ENCODE measurements at regions not wholly inside any gene's neighbourhood (a gene's known extent, or its start where the extent isn't known, plus 50 kb on each side); places are given as distances from the start of the nearest gene placed in this dataset.
"Not testable (repeated sequence)": the region's sequence is repeated elsewhere in the genome, so short reads cannot be mapped to it uniquely, and the experiment has no call there.

GRCh38 chr22:49676783-49677494, 150.7 kb downstream of the BRD1 start:
- Histone ChIP-seq H3K9me3 (ENCODE audit: low read depth, low read length) (no peaks in the 10 kb centered on the region), H3K4me3 (no peak overlapping the region), H3K36me3 (ENCODE audit: insufficient read depth, low read length) (no peaks in the 10 kb centered on the region), H3K9ac (ENCODE audit: insufficient read length) (no peak overlapping the region), H3K27ac (no peak overlapping the region)
- DNase-seq (ENCODE audit: low read depth, low spot score) = no peak
- TF ChIP-seq FOXP2 (optimal IDR thresholded peaks at IDR 0.05; ENCODE audit: control extremely low read depth, extremely low read length, insufficient read depth) (no peak), POLR2AphosphoS5 (IDR thresholded peaks at IDR 0.05; ENCODE audit: borderline replicate concordance, low read depth, low read length) (no peak), EZH2 (IDR thresholded peaks at IDR 0.05) (no peak)

GRCh38 chr22:49676230-49676629, 151.4 kb downstream of the BRD1 start:
- Histone ChIP-seq H3K4me3 (no peak overlapping the region), H3K36me3 (ENCODE audit: insufficient read depth, low read length) (no peaks in the 10 kb centered on the region), H3K27ac (no peak overlapping the region), H3K9me3 (ENCODE audit: low read depth, low read length) (no peaks in the 10 kb centered on the region), H3K9ac (ENCODE audit: insufficient read length) (no peak overlapping the region)
- DNase-seq (ENCODE audit: low read depth, low spot score) = no peak
- TF ChIP-seq FOXP2 (optimal IDR thresholded peaks at IDR 0.05; ENCODE audit: control extremely low read depth, extremely low read length, insufficient read depth) (no peak), EZH2 (IDR thresholded peaks at IDR 0.05) (no peak), POLR2AphosphoS5 (IDR thresholded peaks at IDR 0.05; ENCODE audit: borderline replicate concordance, low read depth, low read length) (no peak)

- Histone ChIP-seq H3K36me3 (ENCODE audit: insufficient read depth, low read length) (no peaks in the 10 kb centered on the region), H3K27ac (no peak overlapping the region), H3K9ac (ENCODE audit: insufficient read length) (no peak overlapping the region), H3K4me3 (no peak overlapping the region), H3K9me3 (ENCODE audit: low read depth, low read length) (no peaks in the 10 kb centered on the region)
- no peak for DNase-seq (ENCODE audit: low read depth, low spot score)
- TF ChIP-seq EZH2 (IDR thresholded peaks at IDR 0.05) (no peak), FOXP2 (optimal IDR thresholded peaks at IDR 0.05; ENCODE audit: control extremely low read depth, extremely low read length, insufficient read depth) (no peak), POLR2AphosphoS5 (IDR thresholded peaks at IDR 0.05; ENCODE audit: borderline replicate concordance, low read depth, low read length) (no peak)
Measured at GRCh38 chr22:49674479-49675050, 153.1 kb downstream of the BRD1 start.

- H3K9ac ChIP-seq (ENCODE audit: insufficient read length) = no peak overlapping the region
- no peak for DNase-seq (ENCODE audit: low read depth, low spot score)
- H3K27ac ChIP-seq = no peak overlapping the region
- no peaks in the 10 kb centered on the region for H3K9me3 ChIP-seq (ENCODE audit: low read depth, low read length)
- TF ChIP-seq POLR2AphosphoS5 (IDR thresholded peaks at IDR 0.05; ENCODE audit: borderline replicate concordance, low read depth, low read length) (no peak), FOXP2 (optimal IDR thresholded peaks at IDR 0.05; ENCODE audit: control extremely low read depth, extremely low read length, insufficient read depth) (no peak), EZH2 (IDR thresholded peaks at IDR 0.05) (no peak)
- no peaks in the 10 kb centered on the region for H3K36me3 ChIP-seq (ENCODE audit: insufficient read depth, low read length)
- H3K4me3 ChIP-seq = no peak overlapping the region
Measured at GRCh38 chr22:49673048-49673447, 154.6 kb downstream of the BRD1 start.

GRCh38 chr22:49672014-49672516, 155.6 kb downstream of the BRD1 start:
- Histone ChIP-seq H3K9me3 (ENCODE audit: low read depth, low read length) (no peaks in the 10 kb centered on the region), H3K4me3 (peak overlapping the region; percentile 13), H3K9ac (ENCODE audit: insufficient read length) (no peak overlapping the region), H3K36me3 (ENCODE audit: insufficient read depth, low read length) (no peaks in the 10 kb centered on the region), H3K27ac (no peak overlapping the region)
- no peak for DNase-seq (ENCODE audit: low read depth, low spot score)
- TF ChIP-seq POLR2AphosphoS5 (IDR thresholded peaks at IDR 0.05; ENCODE audit: borderline replicate concordance, low read depth, low read length) (no peak), EZH2 (IDR thresholded peaks at IDR 0.05) (no peak), FOXP2 (optimal IDR thresholded peaks at IDR 0.05; ENCODE audit: control extremely low read depth, extremely low read length, insufficient read depth) (no peak)

GRCh38 chr22:49671331-49672013, 156.2 kb downstream of the BRD1 start:
- Histone ChIP-seq H3K4me3 (peak overlapping the region; percentile 13), H3K9me3 (ENCODE audit: low read depth, low read length) (no peaks in the 10 kb centered on the region), H3K27ac (no peak overlapping the region), H3K9ac (ENCODE audit: insufficient read length) (no peak overlapping the region), H3K36me3 (ENCODE audit: insufficient read depth, low read length) (no peaks in the 10 kb centered on the region)
- TF ChIP-seq FOXP2 (optimal IDR thresholded peaks at IDR 0.05; ENCODE audit: control extremely low read depth, extremely low read length, insufficient read depth) (no peak), POLR2AphosphoS5 (IDR thresholded peaks at IDR 0.05; ENCODE audit: borderline replicate concordance, low read depth, low read length) (no peak), EZH2 (IDR thresholded peaks at IDR 0.05) (no peak)
- no peak for DNase-seq (ENCODE audit: low read depth, low spot score)

- H3K27ac ChIP-seq = no peak overlapping the region
- no peak for DNase-seq (ENCODE audit: low read depth, low spot score)
- H3K4me3 ChIP-seq = no peak overlapping the region
Measured at GRCh38 chr22:49670456-49671330, 157.0 kb downstream of the BRD1 start.

GRCh38 chr22:49669969-49670455, 157.7 kb downstream of the BRD1 start:
- not testable (repeated sequence) for H3K36me3 ChIP-seq (ENCODE audit: insufficient read depth, low read length); H3K9me3 ChIP-seq (ENCODE audit: low read depth, low read length); H3K4me3 ChIP-seq; H3K9ac ChIP-seq (ENCODE audit: insufficient read length); H3K27ac ChIP-seq; DNase-seq (ENCODE audit: low read depth, low spot score)

More at GRCh38 chr22:49670456-49671330, 157.0 kb downstream of the BRD1 start:
- TF ChIP-seq EZH2 (IDR thresholded peaks at IDR 0.05) (no peak), POLR2AphosphoS5 (IDR thresholded peaks at IDR 0.05; ENCODE audit: borderline replicate concordance, low read depth, low read length) (no peak), FOXP2 (optimal IDR thresholded peaks at IDR 0.05; ENCODE audit: control extremely low read depth, extremely low read length, insufficient read depth) (no peak)
- H3K9ac ChIP-seq (ENCODE audit: insufficient read length) = no peak overlapping the region
- H3K36me3 ChIP-seq (ENCODE audit: insufficient read depth, low read length) = no peaks in the 10 kb centered on the region
- no peaks in the 10 kb centered on the region for H3K9me3 ChIP-seq (ENCODE audit: low read depth, low read length)

- H3K27ac ChIP-seq; DNase-seq (ENCODE audit: low read depth, low spot score); H3K9ac ChIP-seq (ENCODE audit: insufficient read length); H3K4me3 ChIP-seq; H3K9me3 ChIP-seq (ENCODE audit: low read depth, low read length); H3K36me3 ChIP-seq (ENCODE audit: insufficient read depth, low read length): not testable (repeated sequence)
Measured at GRCh38 chr22:49669427-49669968, 158.2 kb downstream of the BRD1 start.
